CD4-positive, alpha-beta T cell treated with Interleukin-4 for 4 hours (primary cell): ENCODE measurements at regions not wholly inside any gene's neighbourhood (a gene's known extent, or its start where the extent isn't known, plus 50 kb on each side); places are given as distances from the start of the nearest gene placed in this dataset.

Experiments
- DNase-seq: peaks from one replicate; pipeline ENCODE4 v3.0.0-alpha.2; 2020

DNA sequence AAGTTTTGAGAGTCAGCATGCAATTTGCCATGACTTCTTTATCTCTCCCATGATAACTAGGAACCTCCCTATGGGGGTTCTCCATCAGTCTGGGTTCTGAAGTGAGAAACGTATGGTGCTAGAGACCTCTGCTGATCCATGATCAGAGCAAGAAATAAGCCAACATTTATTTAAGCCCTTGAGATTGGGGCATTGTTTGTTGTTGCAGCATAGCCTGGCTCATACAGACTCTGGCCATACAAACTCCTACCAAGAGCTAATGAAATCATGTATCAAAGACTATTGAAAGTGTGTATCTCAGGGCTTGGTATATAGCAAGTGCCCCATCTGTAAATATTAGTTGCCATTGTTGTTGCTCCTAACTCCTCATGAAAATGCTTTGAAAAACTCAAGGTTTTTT is 233.9 kb downstream of the MAF start:
- no peak for DNase-seq

GRCh38 chr16:79365702-79366101 is 234.8 kb downstream of the MAF start:
- DNase-seq = no peak

DNA sequence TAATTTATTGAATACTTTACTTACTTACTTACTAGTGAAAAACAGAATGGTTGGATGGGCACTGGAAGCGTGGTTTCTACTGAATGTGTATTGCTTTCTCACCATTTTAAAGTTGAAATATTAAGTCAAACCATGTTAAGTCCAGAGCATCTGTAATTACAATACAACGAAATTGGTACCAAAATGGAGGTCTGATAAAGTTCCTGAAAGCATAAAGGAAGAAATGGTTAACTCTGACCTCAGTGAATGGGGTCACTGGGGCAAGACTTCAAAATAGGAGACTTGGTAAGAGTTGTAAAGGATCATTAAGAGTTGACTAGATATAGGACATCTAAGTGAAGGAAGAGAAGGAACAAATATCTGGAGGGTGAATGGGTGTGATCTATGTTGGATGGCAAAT is 237.1 kb downstream of the MAF start:
- no peak for DNase-seq

GRCh38 chr16:79363035-79363434 is 237.5 kb downstream of the MAF start:
- DNase-seq = no peak

DNA sequence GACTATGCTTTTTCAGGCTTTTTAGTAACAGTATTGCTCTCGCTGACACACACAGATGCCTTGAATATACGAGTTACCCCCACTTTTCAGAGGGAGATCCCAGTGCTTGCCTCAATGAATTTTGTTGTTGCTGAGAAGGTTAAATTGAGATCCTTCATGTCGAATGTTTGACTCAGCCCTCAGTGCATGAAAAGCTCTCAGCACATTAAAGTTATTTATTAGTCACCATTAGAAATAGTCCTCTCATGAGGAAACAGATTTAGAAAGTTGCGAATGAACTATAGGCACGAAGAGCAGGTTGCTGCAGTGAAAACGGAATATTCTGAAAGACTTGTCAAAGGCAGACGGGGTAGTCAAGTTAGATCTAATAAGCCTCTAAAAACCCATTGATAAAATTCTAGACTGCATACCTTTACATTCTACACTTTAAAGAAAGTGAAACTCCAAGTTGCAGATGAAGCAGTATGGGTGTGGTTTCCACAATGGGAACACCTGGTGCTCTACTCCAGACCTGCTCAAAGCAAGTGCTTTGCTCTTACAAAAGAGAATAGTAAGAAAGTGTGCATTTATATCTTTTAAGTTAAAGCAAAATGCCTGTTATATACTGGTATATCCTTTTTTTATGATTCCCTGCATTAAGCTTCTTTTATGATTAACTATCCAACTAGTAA is 238.1 kb downstream of the MAF start:
- DNase-seq = no peak

DNA sequence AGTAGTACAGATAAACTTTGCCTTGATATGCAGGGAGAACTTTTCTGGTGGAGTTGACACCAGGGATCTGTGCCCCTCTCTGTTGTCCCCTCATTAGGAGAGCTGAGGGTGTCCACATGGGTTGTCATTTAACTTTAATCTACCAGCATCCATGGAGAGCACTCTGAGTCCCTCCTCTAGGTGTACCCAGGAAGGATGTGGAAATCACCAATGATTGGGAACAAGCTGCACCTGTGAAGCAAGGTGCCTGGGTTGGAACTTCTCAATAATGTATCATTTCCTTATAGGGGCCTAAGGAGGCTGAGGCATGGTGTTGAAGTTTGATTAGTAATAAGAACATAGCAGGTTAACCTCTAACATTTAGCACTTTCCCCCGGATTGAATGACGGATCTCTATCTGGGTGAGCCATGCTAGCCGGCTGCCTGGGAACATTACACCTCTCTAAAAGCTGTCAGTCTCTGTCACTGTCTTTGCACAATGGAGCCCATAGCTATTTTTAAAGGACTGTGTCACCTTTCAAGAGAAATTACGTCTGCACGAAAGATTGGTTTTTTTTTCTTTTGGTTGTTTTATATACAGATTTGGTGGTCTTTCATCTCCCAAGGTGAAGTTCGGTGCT is 239.3 kb downstream of the MAF start:
- DNase-seq = no peak

GRCh38 chr16:79360267-79360666 is 240.3 kb downstream of the MAF start:
- no peak for DNase-seq

DNA sequence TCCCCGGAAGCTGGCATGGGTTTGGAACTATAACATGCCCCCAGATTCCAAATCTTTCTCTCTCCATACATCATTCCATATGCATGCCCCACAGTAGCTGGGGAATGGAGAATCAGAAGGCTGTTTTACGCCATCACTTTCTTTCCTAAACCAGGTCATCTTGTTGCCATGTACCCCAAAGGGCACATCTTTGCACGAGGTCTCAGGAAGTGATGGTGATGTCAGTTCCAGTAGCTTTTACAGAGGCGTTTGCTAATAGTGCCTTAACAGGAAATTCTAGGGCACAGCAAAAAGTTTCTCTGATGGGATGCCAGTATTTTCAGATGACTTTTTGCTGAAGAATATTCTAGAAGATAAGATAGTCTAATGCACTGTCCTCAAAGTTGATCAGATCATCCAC is 241.5 kb downstream of the MAF start:
- no peak for DNase-seq

DNA sequence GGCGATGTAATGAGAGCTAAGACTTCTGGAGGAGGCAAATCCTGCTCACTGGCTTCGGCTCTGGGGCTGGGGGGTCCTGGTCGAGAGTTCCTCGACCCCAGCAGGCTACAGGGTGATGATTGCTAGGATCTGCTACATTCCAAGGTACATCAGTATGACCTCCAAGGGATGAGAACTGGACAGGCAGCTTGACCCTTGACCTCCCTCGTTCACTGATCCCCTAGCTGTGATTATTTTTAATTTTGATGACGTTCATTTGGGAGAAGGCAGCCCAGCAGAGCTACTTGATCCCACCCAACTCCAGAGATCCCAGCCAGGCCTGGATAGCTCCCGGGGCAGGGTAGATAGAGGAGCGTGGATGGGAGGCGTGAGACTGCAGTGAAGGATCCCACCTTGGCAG is 242.3 kb downstream of the MAF start:
- no peak for DNase-seq

- DNase-seq = no peak
These were observed 244.8 kb downstream of the MAF start for GRCh38 chr16:79355600-79356358.

DNA sequence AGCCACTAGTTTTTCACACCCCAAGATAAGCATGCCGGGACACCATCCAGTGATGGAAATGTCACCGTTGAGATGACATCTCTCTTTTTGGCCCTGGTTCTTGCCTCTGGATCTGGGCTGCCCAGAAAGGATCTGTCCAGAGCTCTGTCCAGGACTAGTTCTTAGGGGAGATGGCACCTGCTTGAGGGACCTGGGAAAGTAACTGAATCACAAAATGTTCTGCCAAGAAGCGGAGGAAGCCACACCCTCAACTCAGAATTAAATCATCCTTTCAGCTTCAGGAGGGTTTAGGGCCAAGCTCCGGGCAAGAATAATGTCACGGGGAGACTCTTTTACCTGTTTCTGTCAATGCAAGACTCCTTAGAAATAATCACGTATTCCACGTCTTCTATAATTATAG is 248.6 kb downstream of the MAF start:
- no peak for DNase-seq

GRCh38 chr16:79349803-79350202 is 250.7 kb downstream of the MAF start:
- no peak for DNase-seq

DNA sequence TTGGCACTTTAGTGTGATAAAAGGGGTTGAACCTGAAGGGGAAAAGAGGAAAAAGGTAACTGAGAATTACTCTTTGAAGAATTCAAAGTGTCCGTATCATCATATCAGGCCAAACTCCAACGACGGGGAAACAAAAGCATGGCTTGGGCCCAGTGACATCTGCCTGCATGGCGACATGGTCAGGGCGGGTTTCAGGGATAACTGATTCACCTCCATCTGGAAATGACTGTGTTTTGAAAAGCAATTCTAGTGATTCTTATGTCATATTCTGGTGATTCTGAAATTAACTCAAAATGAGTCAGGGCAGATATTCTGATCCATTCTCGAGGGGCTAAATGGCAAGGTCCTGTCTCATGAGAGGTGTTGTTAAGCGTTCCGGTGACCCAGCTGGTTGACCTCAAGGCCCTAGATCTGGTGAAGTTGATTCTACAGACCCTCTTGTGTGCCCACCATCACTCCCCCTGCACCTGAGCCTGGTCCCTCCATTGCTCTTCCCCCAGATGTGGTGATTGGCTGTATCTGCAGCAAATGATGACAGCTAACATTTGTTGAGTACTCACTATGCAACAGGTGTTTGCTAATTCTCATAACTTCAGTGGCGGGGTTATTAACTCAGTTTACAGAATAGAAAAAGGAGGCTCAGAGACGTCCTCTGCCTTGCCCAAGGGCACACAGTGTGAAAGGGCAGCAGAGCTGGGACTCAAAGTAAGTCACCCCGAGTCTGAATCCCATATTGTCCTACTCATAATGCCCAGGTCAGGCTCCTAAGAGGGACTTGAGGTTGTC is 251.8 kb downstream of the MAF start:
- DNase-seq = no peak

- no peak for DNase-seq
These were observed 253.3 kb downstream of the MAF start for GRCh38 chr16:79347277-79347676.

GRCh38 chr16:79339863-79340262 is 260.7 kb downstream of the MAF start:
- no peak for DNase-seq

DNA sequence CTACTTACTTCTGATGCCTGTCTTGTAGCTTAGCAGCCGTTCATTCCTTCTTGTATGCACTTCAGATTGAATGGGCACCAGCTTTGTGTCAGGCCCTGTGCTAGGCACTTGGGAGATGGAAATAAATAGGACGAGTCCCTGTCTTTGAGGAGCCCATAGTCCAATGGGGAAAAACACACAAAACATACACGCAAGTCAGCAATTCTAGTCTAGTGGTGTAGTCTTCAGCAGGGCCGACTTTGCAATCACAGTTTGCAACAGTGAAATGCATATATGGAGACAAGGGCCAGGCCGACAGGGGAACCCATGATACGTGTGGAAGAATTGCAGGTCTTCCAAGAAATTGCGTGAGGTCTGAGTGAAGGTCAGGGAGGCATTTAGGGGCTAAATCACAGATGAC is 262.6 kb downstream of the MAF start:
- no peak for DNase-seq

DNA sequence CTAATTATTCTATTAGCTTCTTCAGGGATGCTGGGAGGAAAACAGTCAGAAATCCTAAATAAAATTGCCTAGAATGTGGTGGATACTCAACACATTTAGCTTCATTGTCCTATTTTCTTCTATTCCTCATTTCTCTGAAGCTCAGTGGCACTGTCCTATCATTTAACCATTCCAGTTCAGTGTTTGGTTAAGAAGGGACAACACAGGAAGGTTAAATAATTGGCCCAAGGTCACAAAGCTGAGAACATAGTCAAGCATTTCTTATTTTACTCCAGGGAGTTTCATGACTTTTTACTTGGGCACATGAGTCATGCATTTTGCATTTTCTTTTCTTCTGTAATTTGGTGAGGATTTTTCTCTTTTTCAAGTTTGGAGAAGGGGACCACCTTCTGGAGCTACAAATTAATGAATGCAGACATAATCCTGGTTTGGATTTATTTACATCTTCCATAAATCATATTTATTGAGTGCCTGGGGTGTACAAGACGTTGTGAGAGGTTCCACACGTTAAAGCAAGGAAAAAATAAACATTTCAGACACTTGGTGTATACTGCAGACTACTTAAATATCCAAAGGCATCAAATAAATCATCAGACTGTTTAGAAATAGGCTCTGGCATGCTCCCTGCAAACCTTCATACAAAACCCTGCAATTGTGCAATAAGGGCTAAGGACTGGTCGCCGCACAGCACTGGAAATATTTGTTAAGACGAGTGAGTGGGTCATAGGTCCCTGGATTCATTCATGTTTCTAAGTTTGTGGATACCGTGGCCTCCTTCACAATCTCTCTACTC is 263.9 kb downstream of the MAF start:
- DNase-seq = no peak

- DNase-seq = no peak
These were observed 266.4 kb downstream of the MAF start for GRCh38 chr16:79334127-79334526.

- DNase-seq = no peak
These were observed 269.5 kb downstream of the MAF start for GRCh38 chr16:79331066-79331465.

DNA sequence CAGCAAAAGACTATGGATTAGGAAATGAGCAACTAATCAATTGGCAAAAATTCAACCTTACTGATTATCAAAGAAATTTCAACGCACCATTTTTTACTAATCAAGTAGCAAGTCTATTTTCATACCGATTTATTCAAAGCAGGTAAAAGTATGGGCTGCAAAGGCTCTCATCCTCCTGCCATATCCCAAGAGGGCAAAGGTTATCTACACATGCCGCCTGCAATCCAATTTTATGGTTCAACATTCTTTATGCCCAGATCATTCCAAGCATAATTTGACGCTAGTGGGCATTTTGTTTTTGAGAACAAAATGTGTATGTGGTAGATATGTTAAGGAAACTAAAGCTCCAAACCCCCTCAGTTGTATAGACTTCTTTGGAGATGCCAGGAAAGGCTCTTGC is 270.6 kb downstream of the MAF start:
- no peak for DNase-seq

- DNase-seq = no peak
These were observed 271.4 kb downstream of the MAF start for GRCh38 chr16:79329166-79329521.

GRCh38 chr16:79328402-79329165 is 272.0 kb downstream of the MAF start:
- DNase-seq = no peak
